GM12878 (cell line): ENCODE measurements at regions not wholly inside any gene's neighbourhood (a gene's known extent, or its start where the extent isn't known, plus 50 kb on each side); places are given as distances from the start of the nearest gene placed in this dataset.

Experiments used
- CTCF ChIP-seq, 3 experiments: IDR thresholded peaks in 2 of 3; conservative IDR thresholded peaks in 1 of 3; 2 replicates each; pipeline ENCODE4 v1.5.1; 2011; ENCODE audit warnings: low read depth in 3 of 3, low read length in 3 of 3, mild to moderate bottlenecking in 3 of 3, control low read depth in 2 of 3, moderate library complexity in 2 of 3, inconsistent platforms in 1 of 3, mixed read lengths in 1 of 3; ENCODE audit not compliant: control insufficient read depth in 2 of 3, insufficient read depth in 1 of 3; ENCODE audit errors: extremely low read depth in 1 of 3
- HDAC2 ChIP-seq: fragments of 200-600 bp; sonication (generic); IDR thresholded peaks from 2 replicates; pipeline ENCODE4 v1.6.1; 2017
- TAF1 ChIP-seq: IDR thresholded peaks from 2 replicates; pipeline ENCODE4 v1.6.1; 2011; ENCODE audit warnings: mild to moderate bottlenecking, low read depth, low read length, borderline replicate concordance
- USF1 ChIP-seq: IDR thresholded peaks from 2 replicates; pipeline ENCODE4 v1.6.1; 2011; ENCODE audit warnings: borderline replicate concordance, low read depth, mild to moderate bottlenecking, moderate library complexity, mixed read lengths, low read length; ENCODE audit not compliant: insufficient read depth; ENCODE audit errors: extremely low read length
- USF2 ChIP-seq: IDR thresholded peaks from 2 replicates; pipeline ENCODE4 v1.6.1; 2011; ENCODE audit warnings: low read depth, low read length, improper control_type of control experiment, borderline replicate concordance
- ZBTB33 ChIP-seq: fragments of 450-650 bp; IDR thresholded peaks from 2 replicates; pipeline ENCODE4 v1.6.1; 2017; ENCODE audit warnings: mild to moderate bottlenecking
- ZNF24 ChIP-seq: fragments of 450-650 bp; IDR thresholded peaks from 2 replicates; pipeline ENCODE4 v1.6.1; 2017; ENCODE audit warnings: antibody characterized with exemption, mild to moderate bottlenecking
- ZNF274 ChIP-seq: IDR thresholded peaks from one replicate; pipeline ENCODE4 v1.8.0; 2011; ENCODE audit not compliant: insufficient read length, insufficient read depth

- TF ChIP-seq CTCF (IDR thresholded peaks at IDR 0.05 in 2 of 3, conservative IDR thresholded peaks at IDR 0.05 in 1 of 3; ENCODE audit: control insufficient read depth in 2 of 3, extremely low read depth in 1 of 3, insufficient read depth in 1 of 3, low read depth in 3 of 3, low read length in 3 of 3) (no peak), ZBTB33 (no peak), USF1 (no peak), TAF1 (no peak), HDAC2 (no peak), USF2 (no peak), ZNF274 (no peak), ZNF24 (no peak)
These were observed 549.2 kb upstream of the AMOT start for GRCh38 chrX:113389846-113390245.
